ENCODE measurements at regions not wholly inside any gene's neighbourhood (a gene's known extent, or its start where the extent isn't known, plus 50 kb on each side); places are given as distances from the start of the nearest gene placed in this dataset.

DNA sequence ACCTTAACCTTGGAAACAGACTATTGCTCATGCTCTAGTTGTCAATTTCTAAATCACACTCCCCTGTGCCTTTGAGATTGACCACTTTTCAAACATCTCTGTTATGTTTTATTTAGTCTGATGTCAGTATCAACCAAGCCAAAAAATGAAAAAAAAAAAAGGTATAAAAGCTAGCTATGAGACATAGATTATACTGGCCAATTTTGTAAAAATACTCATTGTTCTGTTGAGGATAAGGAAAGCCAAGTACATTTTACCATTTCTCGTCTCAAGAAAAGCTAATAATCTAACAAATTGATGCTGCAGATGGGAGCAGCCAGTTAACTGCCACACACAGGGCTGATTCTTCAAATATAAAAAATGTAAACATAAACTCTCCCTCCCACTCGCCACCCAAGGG is 572.6 kb upstream of the KLF12 start:
- no peak for DNase-seq

DNA sequence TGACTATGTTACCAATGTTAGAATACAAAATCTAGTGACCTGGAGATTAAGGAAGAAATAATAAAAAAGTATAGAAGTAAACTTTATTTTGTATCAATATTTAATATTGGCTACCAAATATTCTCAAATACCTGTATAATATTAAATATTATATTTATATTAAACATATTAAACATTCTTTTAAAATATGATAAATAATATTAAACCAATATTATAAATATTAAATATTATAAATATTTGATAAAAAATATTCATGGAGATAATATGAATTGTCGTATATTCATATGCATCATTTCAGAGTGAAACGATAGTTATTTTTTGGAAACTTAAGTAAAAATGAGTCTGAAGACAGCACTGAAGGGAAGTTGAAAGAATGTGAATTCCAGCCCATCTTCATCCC is 571.2 kb upstream of the KLF12 start:
- DNase-seq, result no peak

DNA sequence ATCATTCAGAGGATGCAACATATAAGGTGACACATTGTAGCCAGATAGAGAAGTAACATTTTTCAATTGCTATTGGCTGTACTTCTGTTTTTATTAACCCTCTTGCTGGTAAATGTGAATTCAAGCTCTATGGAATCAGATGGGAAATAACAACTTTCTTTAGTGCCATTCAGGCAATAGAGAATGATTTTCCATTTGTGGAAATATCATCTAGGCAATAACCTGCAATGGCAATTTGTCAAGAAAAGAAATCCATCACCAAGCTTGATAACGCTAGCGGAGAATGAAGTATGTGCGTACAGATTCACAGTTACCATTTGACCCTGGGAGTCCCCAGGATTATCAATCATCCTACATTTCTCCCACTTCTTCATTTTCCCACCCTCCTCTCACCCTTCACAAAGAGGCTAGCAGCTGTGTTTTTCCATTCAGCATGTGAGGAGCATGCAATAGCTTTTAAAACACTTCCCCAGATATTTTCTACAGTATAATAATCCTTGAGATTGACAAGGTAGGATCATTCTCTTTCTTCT is 569.7 kb upstream of the KLF12 start:
- no peak for DNase-seq

DNA sequence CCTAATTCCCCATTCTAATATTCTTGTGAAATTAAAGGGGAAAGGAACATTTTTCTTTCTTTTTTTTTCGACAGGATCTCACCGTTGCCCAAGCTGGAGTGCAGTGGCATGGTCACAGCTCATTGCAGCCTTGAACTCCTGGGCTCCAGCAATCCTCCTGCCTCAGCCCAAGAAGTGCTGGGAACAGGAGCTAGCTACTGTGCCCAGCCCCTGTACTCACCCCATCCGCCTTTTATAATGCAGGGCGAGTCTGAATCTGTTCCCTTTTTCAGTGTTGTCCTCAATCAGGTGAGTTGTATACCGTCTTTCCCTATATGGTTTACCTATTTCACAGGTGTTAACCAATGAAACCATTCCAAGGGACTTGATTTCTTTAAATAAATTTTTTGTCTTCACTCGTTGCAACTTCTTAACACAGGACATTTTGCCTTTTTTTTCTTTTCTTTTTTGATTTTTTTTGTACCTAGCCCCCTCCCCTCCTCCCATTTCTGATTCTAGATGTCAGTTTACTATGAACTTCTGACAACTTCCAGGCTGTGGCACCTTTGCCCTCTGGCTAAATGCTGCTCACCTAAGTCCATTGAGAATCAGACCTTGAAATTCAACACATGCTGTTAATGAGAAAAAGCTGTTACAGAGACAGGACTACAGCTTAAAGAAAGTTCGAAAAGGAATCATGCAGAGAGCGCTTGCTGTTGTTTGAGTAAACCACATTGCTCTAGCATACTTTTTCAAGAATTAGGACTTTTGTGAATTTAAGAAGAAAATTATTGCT is 562.1 kb upstream of the KLF12 start:
- no peak for DNase-seq

DNA sequence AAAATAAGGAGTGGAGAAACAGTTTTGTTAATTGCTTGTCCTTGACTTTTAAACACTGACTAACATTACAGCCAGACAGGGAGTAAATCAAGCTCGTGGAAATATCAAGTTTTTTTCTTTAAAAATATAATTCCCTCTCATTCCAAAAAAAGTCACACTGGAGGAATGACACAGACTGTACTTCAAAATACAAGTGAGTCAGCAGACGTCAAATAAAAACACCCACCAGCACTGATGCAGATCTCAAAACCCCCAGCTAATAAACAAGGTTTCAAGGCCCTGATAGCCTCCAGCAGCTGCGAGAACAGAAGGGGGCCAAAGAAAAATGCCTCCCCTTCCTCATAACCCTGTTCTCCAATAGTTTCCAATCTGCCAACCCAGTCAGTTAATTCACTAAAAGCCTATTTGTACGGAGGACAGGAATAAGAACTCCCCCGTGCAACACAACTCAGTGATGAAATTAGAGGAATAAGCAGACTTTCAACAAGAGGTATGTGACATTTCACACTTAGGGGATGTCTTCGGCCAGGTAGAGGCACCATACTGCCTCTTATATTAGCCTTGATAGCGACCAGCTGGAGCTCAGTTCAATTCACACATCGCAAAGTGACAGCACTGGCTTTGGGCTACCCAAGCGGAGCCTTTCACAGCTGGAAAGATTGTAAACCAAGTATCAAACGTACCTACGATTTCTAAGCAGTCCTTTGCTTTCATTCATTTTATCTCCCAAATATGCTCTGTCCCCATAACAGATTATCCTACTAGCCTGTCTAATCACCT is 561.0 kb upstream of the KLF12 start:
- DNase-seq, result no peak

DNA sequence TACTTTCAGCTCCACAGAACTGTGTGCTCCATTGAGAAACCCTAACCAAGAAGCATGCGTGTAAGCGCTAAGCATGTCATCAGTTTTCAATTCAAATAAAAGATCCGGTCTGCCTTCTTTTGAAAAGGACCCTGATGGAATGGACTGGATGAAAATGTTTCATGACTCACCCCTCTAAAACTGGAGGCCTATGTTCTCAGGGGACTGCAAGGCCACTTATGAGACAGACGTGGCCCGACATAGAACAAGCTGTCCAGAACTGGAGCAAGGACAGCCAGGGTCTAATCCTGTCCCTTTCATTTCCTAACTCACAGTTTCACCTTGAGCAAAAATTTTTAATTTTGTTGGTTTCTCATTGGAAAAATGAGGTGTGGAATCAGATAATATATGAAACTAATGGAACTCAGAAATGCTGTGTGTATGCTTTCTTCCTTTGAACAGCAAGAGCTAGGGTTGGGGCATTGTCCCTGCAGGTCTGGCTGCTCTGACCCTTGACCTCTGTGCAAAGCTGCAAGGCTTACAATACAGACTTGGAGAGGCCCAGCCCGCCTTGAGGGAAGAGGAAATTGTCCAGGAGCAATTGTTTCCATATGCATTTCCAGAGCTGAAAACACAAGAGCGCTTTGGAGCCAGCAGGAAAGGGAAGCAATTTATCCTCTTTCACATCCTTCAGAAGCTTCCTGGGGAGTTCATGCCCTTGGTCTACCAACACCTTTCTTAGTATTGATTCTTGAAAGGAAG is 553.4 kb upstream of the KLF12 start:
- no peak for DNase-seq

DNA sequence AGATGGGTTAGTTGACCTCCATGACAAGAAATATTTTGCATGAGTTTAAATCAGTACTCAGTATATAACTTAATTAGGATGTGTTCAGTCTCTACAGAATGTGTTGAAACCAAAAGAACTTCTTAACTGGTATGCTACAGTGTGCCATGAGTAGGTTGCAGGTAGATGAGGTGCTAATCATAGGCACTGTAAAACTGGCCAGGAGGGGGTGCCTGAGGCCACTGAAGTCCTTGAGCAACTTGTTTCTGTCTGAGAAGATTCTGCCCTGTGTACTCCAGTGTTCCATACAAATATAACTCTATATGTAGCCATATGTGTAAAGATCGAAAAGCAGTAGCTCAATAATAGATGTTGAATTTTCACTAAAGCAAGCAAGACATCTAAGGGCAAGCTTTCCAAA is 549.2 kb upstream of the KLF12 start:
- no peak for DNase-seq

DNA sequence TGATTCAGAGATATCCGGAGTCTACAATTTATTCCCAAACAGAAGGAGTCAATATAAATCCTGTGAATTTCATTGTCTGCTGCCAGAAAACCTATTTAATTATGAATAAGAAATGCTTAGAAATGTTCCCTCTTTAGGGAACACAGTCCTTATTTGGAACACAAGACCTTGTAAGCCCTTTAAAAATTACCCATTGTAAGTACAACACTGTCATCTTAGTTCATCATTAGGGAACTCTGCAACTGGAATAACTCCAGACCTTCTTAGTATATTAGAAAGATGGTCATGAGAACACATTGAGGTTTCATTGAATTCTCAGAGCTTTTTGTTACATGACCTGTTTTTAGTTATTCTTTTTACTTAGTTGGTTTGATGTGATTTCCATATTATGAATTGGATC is 548.5 kb upstream of the KLF12 start:
- DNase-seq, result no peak

DNA sequence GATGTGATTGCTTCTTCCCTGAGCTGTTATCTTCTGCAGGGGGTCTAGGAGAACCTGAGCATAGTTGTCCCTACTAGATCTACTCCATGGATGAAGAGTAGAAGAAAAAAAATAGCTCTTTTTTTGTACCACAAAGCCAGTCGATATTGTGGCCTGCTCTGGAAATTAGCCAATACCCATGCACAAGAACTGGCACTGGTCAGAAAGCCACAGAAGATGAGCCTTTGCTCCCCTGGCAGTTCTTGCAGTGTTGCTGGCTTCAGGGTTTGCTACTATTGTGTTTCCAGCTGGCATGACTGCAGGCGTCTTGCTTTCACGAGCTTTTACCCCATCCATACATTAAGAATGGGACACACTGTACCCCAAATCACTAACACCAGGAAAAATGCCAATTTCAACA is 547.7 kb upstream of the KLF12 start:
- DNase-seq, result no peak

DNA sequence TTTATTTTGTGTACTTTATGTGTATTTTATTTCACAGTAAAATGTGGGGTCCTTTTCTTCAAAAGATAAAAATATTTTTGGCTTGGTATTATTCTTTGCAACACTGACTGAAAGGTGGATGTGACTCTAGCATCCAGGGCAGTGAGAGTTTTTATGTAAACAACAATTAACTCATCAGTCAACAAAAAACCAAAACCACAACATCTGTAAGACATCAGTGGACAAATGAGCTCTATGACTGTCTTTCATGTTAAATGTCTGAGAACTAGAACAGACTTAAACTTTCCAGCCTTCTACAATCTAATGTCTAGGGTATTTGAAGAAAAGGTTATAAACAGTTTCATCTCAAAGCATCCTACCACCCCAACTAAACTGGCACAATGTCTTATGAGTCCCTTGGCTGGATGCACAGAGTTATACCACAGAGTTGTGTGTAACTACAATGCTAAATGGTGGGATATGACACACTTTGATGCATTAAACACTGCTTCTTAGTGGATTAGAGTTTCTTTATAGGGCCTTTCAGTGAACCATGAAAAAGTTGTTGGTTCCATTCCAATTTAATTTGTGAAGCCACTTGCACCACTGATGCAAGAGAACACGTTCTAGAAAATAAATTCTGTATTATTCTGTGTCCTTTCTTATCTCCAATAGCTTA is 544.2 kb upstream of the KLF12 start:
- DNase-seq, result no peak

DNA sequence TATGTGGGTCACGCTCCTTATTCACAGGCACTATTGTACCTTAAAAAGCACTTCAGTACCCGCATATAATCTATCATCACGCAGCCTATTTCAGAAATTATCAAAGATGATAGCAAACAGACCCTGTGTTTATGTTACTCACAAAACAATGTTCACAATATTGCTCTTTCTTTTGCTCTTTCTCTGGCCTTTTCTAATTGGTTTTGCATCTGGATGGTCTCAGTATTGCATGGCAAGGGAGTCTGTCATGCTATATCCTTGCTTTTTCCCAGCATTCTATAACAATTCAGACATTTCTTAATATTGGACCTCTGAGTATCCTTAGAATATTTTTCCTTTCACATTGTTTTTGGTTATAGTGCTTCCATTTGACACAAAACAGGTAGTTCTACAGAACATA is 541.8 kb upstream of the KLF12 start:
- no peak for DNase-seq

DNA sequence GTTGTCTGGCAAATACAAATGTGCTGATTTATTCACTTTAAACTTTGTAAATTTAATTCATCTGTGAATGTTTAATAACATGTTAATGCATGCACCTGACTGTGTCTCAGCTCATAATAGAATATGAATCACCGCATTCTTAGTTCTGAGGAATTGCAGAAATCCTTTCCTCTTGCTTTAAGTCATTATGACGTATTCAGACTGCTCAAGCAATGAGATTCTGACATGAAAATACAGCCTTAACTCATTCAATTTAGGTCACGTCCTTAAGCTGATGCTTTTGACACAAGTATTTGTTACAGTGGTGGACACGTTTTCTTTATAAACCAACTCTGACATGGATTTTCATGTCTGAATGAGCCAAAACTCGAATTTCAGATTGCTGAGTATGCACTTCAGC is 541.0 kb upstream of the KLF12 start:
- DNase-seq, result no peak

DNA sequence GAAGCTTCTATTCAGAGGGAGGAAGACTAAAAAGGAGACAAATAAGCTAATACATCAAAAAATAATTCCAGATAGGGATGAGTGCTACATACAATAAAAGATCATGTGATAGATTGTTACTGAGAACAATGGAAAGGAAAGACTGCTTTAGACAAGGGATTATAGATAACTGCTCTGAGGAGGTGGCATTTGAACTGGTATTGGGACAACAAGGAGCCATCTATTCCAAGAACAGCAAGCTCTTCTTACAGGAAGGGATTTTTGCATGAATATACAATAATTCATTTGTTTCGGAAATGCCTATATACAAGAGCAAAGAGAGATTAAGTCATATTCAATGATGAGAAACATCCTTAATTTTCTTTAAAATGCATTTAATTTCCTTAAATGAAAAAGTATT is 540.5 kb upstream of the KLF12 start:
- DNase-seq, result no peak

DNA sequence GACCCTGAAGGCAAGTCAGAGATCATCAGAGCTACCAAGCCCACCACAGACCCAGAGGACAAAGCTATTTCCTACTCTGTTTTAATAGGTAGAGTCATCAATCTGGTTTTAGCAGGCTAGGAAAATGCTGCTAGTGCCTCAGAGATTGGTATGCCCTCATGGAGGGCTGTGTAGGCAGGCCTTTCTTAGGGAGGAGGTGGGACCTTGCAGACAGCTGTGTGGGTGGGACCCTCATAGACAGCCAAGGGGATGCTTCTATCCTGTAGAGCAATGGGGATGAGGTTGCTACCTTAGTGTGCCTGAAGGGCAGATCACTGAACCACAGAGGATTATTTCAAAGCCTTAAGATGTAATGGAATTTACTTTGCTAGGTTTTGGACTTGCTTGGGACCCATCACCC is 534.9 kb upstream of the KLF12 start:
- DNase-seq, result no peak

DNA sequence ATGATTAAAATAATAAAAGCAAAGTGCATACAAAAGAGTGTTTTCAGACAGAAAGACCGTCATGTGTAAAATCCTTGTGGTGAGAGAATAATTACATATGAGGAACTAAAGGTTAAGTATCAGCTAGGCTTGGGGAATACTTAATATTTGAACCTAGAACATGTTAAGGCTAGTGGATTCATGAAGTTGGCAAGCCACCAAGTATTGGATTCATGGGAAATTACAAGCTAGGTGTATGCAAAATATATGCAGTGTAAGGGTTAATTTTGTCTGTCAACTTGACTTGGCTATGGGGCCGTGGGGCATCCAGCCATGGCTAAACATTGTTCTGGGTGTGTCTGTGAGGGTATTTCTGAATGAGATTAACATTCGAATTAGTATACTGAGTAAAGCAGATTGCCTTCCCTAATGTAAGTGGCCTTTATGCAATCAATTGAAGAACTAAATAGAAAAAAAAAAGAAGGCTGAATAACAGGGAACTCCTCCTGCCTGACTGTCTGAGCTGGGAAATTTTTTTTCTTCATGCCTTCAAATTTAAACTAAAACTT is 533.5 kb upstream of the KLF12 start:
- no peak for DNase-seq

DNA sequence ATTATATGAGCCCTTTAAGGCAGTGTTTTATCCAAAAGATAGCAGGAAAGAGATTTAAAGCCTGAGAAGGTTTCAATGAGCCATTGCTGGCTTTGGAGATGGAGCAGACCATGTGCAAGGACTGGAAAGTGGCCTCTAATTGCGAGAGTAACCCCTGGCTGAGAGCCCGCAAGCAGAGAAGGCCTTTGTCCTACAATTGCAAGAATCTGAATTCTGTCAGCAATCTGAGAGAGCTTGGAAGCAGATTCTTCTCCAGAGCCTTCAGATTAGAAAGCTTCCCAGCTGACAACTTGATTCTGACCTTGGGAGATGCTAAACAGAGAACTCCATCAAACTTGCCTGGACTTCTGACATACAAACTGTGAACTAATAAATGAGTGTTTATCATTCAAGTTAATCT is 528.7 kb upstream of the KLF12 start:
- DNase-seq, result no peak

DNA sequence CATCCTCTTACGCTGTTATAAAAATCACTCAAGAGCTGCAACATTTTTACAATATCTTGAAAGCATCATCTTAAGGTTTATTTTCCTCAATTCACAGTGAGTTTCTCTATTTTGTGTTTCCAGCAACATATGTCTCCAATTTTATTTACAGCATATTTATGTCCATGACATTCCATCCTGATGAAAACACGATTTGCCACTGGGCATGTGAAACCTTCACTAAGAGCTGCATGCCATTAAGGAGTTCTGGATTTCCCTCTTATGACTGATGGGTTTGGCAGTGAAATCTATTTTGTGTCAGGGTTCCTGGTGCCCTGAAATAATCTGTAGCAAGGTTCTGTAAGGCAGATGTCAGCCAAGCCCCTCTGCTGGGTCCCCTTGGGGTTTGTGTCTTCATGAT is 527.6 kb upstream of the KLF12 start:
- DNase-seq, result no peak

DNA sequence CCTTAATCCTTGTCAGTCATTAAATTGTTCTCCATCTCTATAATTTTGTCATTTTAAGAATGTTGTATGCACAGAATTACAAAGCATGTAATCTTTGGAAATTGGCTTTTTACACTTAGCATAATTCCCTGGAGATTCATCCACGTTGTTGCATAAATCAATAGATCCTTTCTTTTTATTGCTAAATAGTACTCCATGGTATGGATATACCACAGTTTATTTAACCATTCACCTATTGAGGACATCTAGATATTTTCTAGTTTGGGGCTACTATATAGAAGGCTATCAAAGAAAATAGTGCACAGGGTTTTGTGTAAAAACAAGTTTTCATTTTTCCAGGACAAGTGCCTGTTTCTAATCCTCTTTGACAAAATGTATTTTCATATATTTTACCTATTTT is 523.6 kb upstream of the KLF12 start:
- no peak for DNase-seq

DNA sequence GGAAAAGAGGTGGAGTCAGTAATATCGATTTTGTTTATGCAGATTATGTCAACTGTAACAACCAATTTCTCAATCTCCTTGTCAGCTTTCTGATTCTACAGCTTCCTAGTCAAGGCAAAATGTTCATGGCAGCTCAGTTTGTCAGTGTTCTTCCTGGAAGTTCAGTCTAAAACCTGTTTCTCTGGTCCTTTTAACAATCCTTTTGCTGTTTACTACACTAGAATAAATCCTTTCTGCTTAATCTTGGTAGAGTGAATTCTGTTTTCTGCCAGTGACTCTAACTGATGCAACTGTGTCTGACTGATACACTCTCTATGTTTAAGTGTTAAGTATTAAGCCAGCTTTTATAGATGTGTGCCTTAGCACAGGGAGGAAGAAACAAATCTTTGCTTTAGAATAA is 516.9 kb upstream of the KLF12 start:
- DNase-seq, result no peak

DNA sequence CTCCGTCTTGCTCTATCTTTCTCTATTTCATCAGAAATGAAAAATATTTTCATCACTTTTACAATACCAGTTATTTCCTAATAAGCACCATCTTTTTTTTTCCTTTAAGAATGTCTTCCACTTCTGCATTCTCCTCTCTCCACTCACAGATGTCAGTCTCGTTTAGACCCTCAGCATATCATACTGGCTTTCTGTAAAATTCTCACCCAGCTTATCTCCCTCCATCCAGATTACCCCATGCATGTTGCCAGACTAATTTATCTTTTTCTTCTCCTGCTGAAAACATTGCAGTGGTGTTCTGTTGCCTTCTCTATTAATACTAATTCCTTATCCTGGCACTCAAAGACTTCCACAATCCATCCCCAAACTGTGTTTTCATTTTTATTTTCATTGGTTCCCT is 513.8 kb upstream of the KLF12 start:
- DNase-seq, result no peak

DNA sequence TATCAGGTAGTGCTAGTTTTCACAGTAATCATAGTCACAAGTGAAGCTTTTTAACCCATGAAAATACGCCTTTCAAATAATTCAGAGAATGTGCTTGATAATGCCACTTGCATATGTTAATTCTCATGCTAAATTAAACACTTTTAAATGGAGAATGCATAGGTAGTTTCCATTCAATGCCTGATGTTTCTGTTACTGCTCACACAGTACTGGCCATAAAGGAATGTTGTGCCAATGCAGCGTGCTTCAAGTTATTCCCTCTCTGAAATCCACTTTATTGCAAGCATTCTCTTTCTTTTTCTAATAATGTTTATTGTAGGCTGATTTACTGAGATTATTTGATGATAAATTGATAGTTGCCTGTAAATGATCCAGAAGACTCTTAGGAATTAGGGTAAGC is 513.0 kb upstream of the KLF12 start:
- DNase-seq, result no peak

DNA sequence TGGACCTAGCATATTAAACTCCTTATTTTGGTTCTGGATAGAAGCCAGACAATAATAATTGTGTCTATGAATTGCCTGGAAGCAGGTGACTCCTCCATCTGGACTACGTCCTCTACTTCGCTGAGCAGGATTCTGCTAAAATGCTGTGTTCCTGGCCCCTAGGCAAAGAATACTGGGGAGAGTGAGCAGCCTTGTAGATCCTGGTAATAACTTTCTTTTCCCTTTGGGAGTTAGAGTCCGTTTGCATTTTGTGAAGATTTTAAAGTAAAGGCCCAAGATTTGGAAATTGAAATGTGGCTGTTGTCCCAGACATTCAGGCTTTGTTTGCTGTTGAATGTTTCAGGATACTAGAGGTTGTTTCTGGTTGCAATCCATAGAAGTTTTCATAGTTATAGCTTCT is 511.9 kb upstream of the KLF12 start:
- no peak for DNase-seq

DNA sequence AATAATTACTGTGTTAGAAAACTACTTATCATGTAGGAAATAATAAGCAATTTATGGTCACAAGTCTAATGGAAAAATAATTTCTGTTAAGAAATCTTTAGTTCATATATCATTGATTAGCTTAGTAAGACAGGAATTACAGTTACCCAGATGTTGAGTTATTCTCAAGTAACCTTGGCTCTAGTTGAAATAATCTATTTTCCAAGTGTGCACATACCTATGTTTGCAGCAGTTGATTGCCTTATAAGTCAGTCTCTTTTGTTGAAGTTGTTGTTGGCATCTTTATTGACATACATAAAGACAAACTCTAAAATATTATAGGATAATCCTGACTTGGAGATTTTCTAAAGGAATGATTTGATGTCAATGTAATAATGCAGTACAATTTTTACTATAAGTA is 511.4 kb upstream of the KLF12 start:
- DNase-seq, result no peak
